DND-41 (cell line): ENCODE measurements at regions not wholly inside any gene's neighbourhood (a gene's known extent, or its start where the extent isn't known, plus 50 kb on each side); places are given as distances from the start of the nearest gene placed in this dataset.

Experiments
- ATAC-seq: fragments of 200-7000 bp; cut with Tn5 transposase; 3 replicates; pipeline ENCODE4 v1.9.1; 2021; ENCODE audit warnings: low read depth; ENCODE audit not compliant: insufficient read depth
- DNase-seq: peaks from one replicate; pipeline ENCODE4 v3.0.0-alpha.2; 2020
- H2AFZ ChIP-seq: 2 replicates; pipeline ENCODE4 v1.6.0; 2012; ENCODE audit warnings: low read depth, low read length
- H3K27ac ChIP-seq: 2 replicates; pipeline ENCODE4 v1.5.1; 2012; ENCODE audit warnings: low read length, inconsistent platforms
- H3K27me3 ChIP-seq: fragments of 200-600 bp; sonication (generic); 2 replicates; pipeline ENCODE4 v1.6.0; 2012; ENCODE audit warnings: low read length, mild to moderate bottlenecking, inconsistent platforms; ENCODE audit not compliant: insufficient read depth, poor library complexity
- H3K36me3 ChIP-seq: 2 replicates; pipeline ENCODE4 v1.5.1; 2012; ENCODE audit warnings: low read length, inconsistent platforms; ENCODE audit not compliant: insufficient read depth
- H3K4me1 ChIP-seq: 2 replicates; pipeline ENCODE4 v1.5.1; 2012; ENCODE audit warnings: mild to moderate bottlenecking, low read length; ENCODE audit not compliant: insufficient read depth
- H3K4me2 ChIP-seq: 2 replicates; pipeline ENCODE4 v1.6.0; 2012; ENCODE audit warnings: mild to moderate bottlenecking, moderate library complexity, low read length, inconsistent platforms; ENCODE audit not compliant: insufficient read depth
- H3K4me3 ChIP-seq, 2 experiments: fragments of 200-600 bp in 1 of 2; shearing (Covaris generic) in 1 of 2; 2 replicates each; pipeline ENCODE4 v1.5.1; 2012 to 2016; ENCODE audit warnings: inconsistent platforms in 2 of 2, low read length in 2 of 2, mild to moderate bottlenecking in 2 of 2, low read depth in 1 of 2, moderate library complexity in 1 of 2
- H3K79me2 ChIP-seq: 2 replicates; pipeline ENCODE4 v1.6.0; 2012; ENCODE audit warnings: low read length, inconsistent platforms; ENCODE audit not compliant: insufficient read depth
- H3K9ac ChIP-seq: 2 replicates; pipeline ENCODE4 v1.6.0; 2012; ENCODE audit warnings: low read depth, mild to moderate bottlenecking, inconsistent platforms, low read length, moderate library complexity
- H3K9me3 ChIP-seq: 2 replicates; pipeline ENCODE4 v1.5.1; 2012; ENCODE audit warnings: low read length, moderate library complexity, mild to moderate bottlenecking, inconsistent platforms; ENCODE audit not compliant: insufficient read depth, severe bottlenecking
- H4K20me1 ChIP-seq: 2 replicates; pipeline ENCODE4 v1.6.0; 2012; ENCODE audit warnings: low read length; ENCODE audit not compliant: insufficient read depth
- EZH2 ChIP-seq: IDR thresholded peaks from 3 replicates; pipeline ENCODE4 v1.6.1; 2012; ENCODE audit warnings: borderline replicate concordance, low read depth, mild to moderate bottlenecking, moderate library complexity, low read length, inconsistent platforms; ENCODE audit not compliant: severe bottlenecking
- TF ChIP-seq, protein P1 (sequence below): IDR thresholded peaks from 2 replicates; pipeline ENCODE4 v1.5.1; 2012; ENCODE audit warnings: borderline replicate concordance, low read length, moderate library complexity, mild to moderate bottlenecking; ENCODE audit not compliant: poor library complexity, severe bottlenecking; ENCODE audit errors: extremely low read depth

DNA sequence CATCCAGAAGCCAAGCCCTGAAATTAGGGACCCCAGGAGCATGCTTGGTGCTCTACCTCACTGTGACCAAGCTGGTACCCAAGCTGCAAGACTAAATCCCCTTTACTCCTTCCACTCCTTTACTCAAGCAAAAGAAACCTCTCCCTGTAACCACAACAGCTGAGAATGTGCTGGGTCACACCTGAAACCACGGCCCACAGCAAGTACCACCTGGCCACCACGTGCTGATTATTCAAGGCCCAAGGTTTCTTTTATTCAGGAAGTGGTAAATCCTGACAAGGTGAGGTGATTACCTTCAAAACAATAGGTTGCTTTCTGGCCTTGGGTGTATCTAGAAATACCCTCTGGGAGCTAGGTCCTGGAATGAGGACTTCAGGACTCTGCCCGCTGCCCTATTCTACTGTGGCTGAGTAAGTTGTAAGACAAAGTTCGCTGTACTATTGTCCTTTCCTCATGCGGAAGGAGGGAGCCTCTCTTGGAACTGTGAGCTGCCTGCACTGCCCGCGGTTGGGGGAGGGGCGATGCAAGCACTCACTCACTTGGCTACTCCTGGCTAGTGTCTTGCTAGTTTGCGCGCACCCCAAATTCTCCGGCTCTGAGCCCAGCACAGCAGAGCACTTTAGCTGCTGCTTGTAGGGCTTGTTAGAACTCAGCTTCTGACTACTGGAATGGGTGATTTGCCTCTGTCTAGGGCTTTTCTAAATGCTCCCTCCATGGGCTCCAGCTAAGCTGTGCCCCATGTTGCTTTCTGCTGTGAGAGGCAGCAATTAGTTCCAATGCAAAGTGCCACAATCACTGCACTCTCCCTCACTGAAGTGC lies 487.1 kb upstream of the CNTN3 start:
- Histone ChIP-seq H3K9ac (no peak overlapping the region), H3K9me3 (no peaks in the 10 kb centered on the region), H2AFZ (no peak overlapping the region), H3K27me3 (no peaks in the 10 kb centered on the region), H3K4me1 (no peaks in the 10 kb centered on the region), H3K27ac (no peak overlapping the region), H3K79me2 (no peaks in the 10 kb centered on the region), H3K4me3 (no peak overlapping the region), H4K20me1 (no peaks in the 10 kb centered on the region), H3K36me3 (no peaks in the 10 kb centered on the region), H3K4me2 (no peak overlapping the region)
- ATAC-seq (no peak), DNase-seq (no peak)
- TF ChIP-seq EZH2: no peak

GRCh38 chr3:75110741-75111140 lies 496.3 kb upstream of the CNTN3 start:
- DNase-seq (no peak), ATAC-seq (no peak)
- no peak for TF ChIP-seq EZH2
- TF ChIP-seq, protein P1, sequence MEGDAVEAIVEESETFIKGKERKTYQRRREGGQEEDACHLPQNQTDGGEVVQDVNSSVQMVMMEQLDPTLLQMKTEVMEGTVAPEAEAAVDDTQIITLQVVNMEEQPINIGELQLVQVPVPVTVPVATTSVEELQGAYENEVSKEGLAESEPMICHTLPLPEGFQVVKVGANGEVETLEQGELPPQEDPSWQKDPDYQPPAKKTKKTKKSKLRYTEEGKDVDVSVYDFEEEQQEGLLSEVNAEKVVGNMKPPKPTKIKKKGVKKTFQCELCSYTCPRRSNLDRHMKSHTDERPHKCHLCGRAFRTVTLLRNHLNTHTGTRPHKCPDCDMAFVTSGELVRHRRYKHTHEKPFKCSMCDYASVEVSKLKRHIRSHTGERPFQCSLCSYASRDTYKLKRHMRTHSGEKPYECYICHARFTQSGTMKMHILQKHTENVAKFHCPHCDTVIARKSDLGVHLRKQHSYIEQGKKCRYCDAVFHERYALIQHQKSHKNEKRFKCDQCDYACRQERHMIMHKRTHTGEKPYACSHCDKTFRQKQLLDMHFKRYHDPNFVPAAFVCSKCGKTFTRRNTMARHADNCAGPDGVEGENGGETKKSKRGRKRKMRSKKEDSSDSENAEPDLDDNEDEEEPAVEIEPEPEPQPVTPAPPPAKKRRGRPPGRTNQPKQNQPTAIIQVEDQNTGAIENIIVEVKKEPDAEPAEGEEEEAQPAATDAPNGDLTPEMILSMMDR: no peak
- Histone ChIP-seq H3K4me1 (no peaks in the 10 kb centered on the region), H3K27ac (no peak overlapping the region), H3K27me3 (no peaks in the 10 kb centered on the region), H3K79me2 (no peaks in the 10 kb centered on the region), H3K4me2 (no peak overlapping the region), H3K36me3 (no peaks in the 10 kb centered on the region), H3K4me3 (no peak overlapping the region), H3K9ac (no peak overlapping the region), H4K20me1 (no peaks in the 10 kb centered on the region), H3K9me3 (no peaks in the 10 kb centered on the region), H2AFZ (no peak overlapping the region)

- H3K79me2 ChIP-seq: no peaks in the 10 kb centered on the region
- ATAC-seq: no peak
These were observed 501.2 kb upstream of the CNTN3 start for GRCh38 chr3:75115695-75116094.

DNA sequence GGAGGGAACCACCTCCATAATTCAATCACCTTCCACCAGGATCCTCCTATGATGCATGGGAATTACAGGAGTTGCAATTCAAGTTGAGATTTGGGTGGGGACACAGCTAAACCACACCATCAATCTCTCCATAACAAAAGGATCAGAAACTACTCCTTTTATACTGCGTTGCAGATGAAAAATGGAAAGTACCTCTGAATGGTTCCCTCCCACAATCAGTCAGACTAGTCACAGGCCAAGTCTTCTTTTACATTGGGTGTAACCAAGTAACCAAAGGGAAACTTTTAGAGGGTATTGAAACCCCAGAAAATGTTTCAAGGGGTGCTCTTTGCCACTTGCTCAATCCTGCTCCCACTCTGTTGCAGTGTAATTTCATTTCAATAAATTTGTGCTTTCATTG lies 504.3 kb upstream of the CNTN3 start:
- no peak overlapping the region for H3K4me3 ChIP-seq
- H3K27me3 ChIP-seq: no peaks in the 10 kb centered on the region
- no peaks in the 10 kb centered on the region for H3K4me1 ChIP-seq
- H3K9ac ChIP-seq: no peak overlapping the region
- no peak for DNase-seq
- no peak overlapping the region for H3K4me2 ChIP-seq
- no peaks in the 10 kb centered on the region for H3K9me3 ChIP-seq
- H3K27ac ChIP-seq: no peak overlapping the region
- no peak overlapping the region for H2AFZ ChIP-seq
- H3K79me2 ChIP-seq: no peaks in the 10 kb centered on the region
- no peak for ATAC-seq
- no peaks in the 10 kb centered on the region for H3K36me3 ChIP-seq
- TF ChIP-seq, protein P1: no peak
- TF ChIP-seq EZH2: no peak
- no peaks in the 10 kb centered on the region for H4K20me1 ChIP-seq

More at GRCh38 chr3:75115695-75116094, 501.2 kb upstream of the CNTN3 start:
- no peaks in the 10 kb centered on the region for H3K36me3 ChIP-seq
- no peaks in the 10 kb centered on the region for H3K27me3 ChIP-seq
- H3K9me3 ChIP-seq: no peaks in the 10 kb centered on the region
- H2AFZ ChIP-seq: no peak overlapping the region
- no peak overlapping the region for H3K9ac ChIP-seq
- no peaks in the 10 kb centered on the region for H3K4me1 ChIP-seq
- no peak for DNase-seq
- no peak for TF ChIP-seq EZH2
- TF ChIP-seq, protein P1: no peak
- H3K27ac ChIP-seq: no peak overlapping the region
- no peaks in the 10 kb centered on the region for H4K20me1 ChIP-seq
- no peak overlapping the region for H3K4me3 ChIP-seq
- no peak overlapping the region for H3K4me2 ChIP-seq
